ENCODE measurements at regions not wholly inside any gene's neighbourhood (a gene's known extent, or its start where the extent isn't known, plus 50 kb on each side); places are given as distances from the start of the nearest gene placed in this dataset.

- H3K79me1 ChIP-seq (ENCODE audit: insufficient read depth, low read depth, low read length, poor library complexity, severe bottlenecking) = no peaks in the 10 kb centered on the region
- H3K9ac ChIP-seq (ENCODE audit: extremely low read depth, insufficient read length, low read length) = no peak overlapping the region
- Mint-ChIP-seq H3K27ac (no peak overlapping the region), H3K27me3 (ENCODE audit: low read depth) (no peaks in the 10 kb centered on the region), H3K36me3 (ENCODE audit: insufficient read depth in 1 of 3, low read depth in 3 of 3) (peaks cover 0 to 12% (median 0%) of the 10 kb centered on the region in 3 experiments; a peak in 2 of 7 replicates), H3K9me3 (peaks cover 4 to 12% of the 10 kb centered on the region in 2 experiments; a peak in 4 of 5 replicates), H3K4me1 (no peaks in the 10 kb centered on the region), H3K4me3 (no peak overlapping the region)
- no CpG with 5 or more reads among the region's 1 CpG for WGBS (ENCODE audit: extremely low coverage, insufficient read length, low lambda C conversion rate)
- no peak overlapping the region for H3K18ac ChIP-seq (ENCODE audit: insufficient read length, low read depth, low read length)
- H3K56ac ChIP-seq (ENCODE audit: insufficient read length, low read depth, low read length) = no peak overlapping the region
- H3K9me3 ChIP-seq (ENCODE audit: control insufficient read depth, low read depth, low read length) = no peaks in the 10 kb centered on the region
- H3K4me2 ChIP-seq (ENCODE audit: insufficient read depth, insufficient read length, low read length) = no peak overlapping the region
- H3K4me1 ChIP-seq (ENCODE audit: insufficient read depth, low read length) = no peaks in the 10 kb centered on the region
- H3K79me2 ChIP-seq (ENCODE audit: insufficient read depth, low read length) = no peaks in the 10 kb centered on the region
- no peak for TF ChIP-seq CTCF (conservative IDR thresholded peaks at IDR 0.05)
- H3K27me3 ChIP-seq (ENCODE audit: insufficient read depth, low read length) = no peaks in the 10 kb centered on the region
- DNase-seq = no peak
- H3K23me2 ChIP-seq (ENCODE audit: insufficient read length, low read depth, low read length, poor library complexity, severe bottlenecking) = no peaks in the 10 kb centered on the region
- no peak overlapping the region for H3T11ph ChIP-seq (ENCODE audit: low read length)
- no peak overlapping the region for H3K27ac ChIP-seq (ENCODE audit: insufficient read length, low read depth, low read length)
- no peak overlapping the region for H4K91ac ChIP-seq (ENCODE audit: insufficient read length, low read depth, low read length)
- H2BK5ac ChIP-seq (ENCODE audit: insufficient read length, low read length) = no peak overlapping the region
- H2AK5ac ChIP-seq (ENCODE audit: insufficient read length, low read length) = no peak overlapping the region
- no peak overlapping the region for H3K14ac ChIP-seq (ENCODE audit: insufficient read depth, low read length)
- no peaks in the 10 kb centered on the region for H4K20me1 ChIP-seq (ENCODE audit: control insufficient read depth, insufficient read depth, insufficient read length)
- H2BK120ac ChIP-seq (ENCODE audit: low read depth, low read length, poor library complexity, severe bottlenecking) = no peak overlapping the region
- H4K8ac ChIP-seq (replicated peaks; ENCODE audit: insufficient read length, low read depth, low read length) = no peak overlapping the region
- no peak overlapping the region for H2BK20ac ChIP-seq (ENCODE audit: low read depth, low read length, poor library complexity, severe bottlenecking)
- H4K5ac ChIP-seq (ENCODE audit: insufficient read length, low read depth, low read length) = no peak overlapping the region
- H2BK15ac ChIP-seq (ENCODE audit: low read depth, low read length) = no peak overlapping the region
- H2AFZ ChIP-seq (ENCODE audit: low read length) = no peak overlapping the region
- H2BK12ac ChIP-seq (ENCODE audit: insufficient read length, low read depth, low read length) = no peak overlapping the region
- no peak overlapping the region for H3K23ac ChIP-seq (ENCODE audit: insufficient read length, low read depth, low read length)
- H3K4ac ChIP-seq (ENCODE audit: low read depth, low read length) = no peak overlapping the region
These were observed 304.6 kb upstream of the UBE2E2 start for GRCh38 chr3:22898558-22898957.
